ENCODE measurements at regions not wholly inside any gene's neighbourhood (a gene's known extent, or its start where the extent isn't known, plus 50 kb on each side); places are given as distances from the start of the nearest gene placed in this dataset.

DNA sequence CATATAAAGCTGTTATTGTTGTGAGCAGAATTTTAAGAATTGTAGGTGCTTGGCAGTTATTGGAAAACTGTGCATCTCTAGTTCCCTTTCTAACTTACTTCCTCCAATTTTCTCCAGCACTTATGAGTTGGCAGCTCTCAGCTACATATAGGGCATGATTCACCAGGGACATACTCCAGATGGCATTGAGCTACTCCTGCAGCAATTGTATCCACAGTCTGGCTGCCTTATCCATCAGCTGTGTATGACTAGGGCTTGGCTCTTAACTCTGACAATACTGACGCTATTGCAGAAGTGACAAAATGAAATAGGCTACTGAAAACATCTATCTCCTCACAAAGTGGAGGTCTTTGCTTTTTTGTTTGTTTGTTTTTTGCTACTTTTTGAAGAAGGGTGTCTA is 276.7 kb downstream of the POU4F1 start:
- H4K20me1 ChIP-seq (replicated peaks; ENCODE audit: insufficient read depth), result no peaks in the 10 kb centered on the region
- H3K27me3 ChIP-seq (ENCODE audit: insufficient read depth), result no peaks in the 10 kb centered on the region
- DNase-seq (ENCODE audit: low spot score) (no peak), ATAC-seq (no peak)
- H3K27me3 Mint-ChIP-seq (ENCODE audit: insufficient read depth, low read depth, poor library complexity), result no peaks in the 10 kb centered on the region
- no peak overlapping the region for H3K4me3 Mint-ChIP-seq
- H3K4me2 ChIP-seq, result no peak overlapping the region
- no peaks in the 10 kb centered on the region for H3K4me1 ChIP-seq (ENCODE audit: insufficient read depth)
- no peaks in the 10 kb centered on the region for H3F3A ChIP-seq (replicated peaks; ENCODE audit: low read depth)
- TF ChIP-seq STAT1 (IDR thresholded peaks at IDR 0.05; ENCODE audit: unreplicated experiment) (no peak), NANOG (IDR thresholded peaks at IDR 0.05; ENCODE audit: borderline replicate concordance) (no peak), ZNF114 (CRISPR knock-in tag; IDR thresholded peaks at IDR 0.05) (no peak), JUNB (IDR thresholded peaks at IDR 0.05; ENCODE audit: unreplicated experiment) (no peak), EZH2 (IDR thresholded peaks at IDR 0.05; ENCODE audit: low read depth, unreplicated experiment) (no peak), ZNF331 (CRISPR knock-in tag; IDR thresholded peaks at IDR 0.05; ENCODE audit: low read depth) (no peak), CREB1 (CRISPR knock-in tag; IDR thresholded peaks at IDR 0.05; ENCODE audit: low read depth) (no peak)
- TF ChIP-seq, protein P1, sequence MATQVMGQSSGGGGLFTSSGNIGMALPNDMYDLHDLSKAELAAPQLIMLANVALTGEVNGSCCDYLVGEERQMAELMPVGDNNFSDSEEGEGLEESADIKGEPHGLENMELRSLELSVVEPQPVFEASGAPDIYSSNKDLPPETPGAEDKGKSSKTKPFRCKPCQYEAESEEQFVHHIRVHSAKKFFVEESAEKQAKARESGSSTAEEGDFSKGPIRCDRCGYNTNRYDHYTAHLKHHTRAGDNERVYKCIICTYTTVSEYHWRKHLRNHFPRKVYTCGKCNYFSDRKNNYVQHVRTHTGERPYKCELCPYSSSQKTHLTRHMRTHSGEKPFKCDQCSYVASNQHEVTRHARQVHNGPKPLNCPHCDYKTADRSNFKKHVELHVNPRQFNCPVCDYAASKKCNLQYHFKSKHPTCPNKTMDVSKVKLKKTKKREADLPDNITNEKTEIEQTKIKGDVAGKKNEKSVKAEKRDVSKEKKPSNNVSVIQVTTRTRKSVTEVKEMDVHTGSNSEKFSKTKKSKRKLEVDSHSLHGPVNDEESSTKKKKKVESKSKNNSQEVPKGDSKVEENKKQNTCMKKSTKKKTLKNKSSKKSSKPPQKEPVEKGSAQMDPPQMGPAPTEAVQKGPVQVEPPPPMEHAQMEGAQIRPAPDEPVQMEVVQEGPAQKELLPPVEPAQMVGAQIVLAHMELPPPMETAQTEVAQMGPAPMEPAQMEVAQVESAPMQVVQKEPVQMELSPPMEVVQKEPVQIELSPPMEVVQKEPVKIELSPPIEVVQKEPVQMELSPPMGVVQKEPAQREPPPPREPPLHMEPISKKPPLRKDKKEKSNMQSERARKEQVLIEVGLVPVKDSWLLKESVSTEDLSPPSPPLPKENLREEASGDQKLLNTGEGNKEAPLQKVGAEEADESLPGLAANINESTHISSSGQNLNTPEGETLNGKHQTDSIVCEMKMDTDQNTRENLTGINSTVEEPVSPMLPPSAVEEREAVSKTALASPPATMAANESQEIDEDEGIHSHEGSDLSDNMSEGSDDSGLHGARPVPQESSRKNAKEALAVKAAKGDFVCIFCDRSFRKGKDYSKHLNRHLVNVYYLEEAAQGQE (IDR thresholded peaks at IDR 0.05; ENCODE audit: unreplicated experiment), result no peak
- TF ChIP-seq, protein P2, sequence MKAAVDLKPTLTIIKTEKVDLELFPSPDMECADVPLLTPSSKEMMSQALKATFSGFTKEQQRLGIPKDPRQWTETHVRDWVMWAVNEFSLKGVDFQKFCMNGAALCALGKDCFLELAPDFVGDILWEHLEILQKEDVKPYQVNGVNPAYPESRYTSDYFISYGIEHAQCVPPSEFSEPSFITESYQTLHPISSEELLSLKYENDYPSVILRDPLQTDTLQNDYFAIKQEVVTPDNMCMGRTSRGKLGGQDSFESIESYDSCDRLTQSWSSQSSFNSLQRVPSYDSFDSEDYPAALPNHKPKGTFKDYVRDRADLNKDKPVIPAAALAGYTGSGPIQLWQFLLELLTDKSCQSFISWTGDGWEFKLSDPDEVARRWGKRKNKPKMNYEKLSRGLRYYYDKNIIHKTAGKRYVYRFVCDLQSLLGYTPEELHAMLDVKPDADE (IDR thresholded peaks at IDR 0.05), result no peak
- TF ChIP-seq, protein P3, sequence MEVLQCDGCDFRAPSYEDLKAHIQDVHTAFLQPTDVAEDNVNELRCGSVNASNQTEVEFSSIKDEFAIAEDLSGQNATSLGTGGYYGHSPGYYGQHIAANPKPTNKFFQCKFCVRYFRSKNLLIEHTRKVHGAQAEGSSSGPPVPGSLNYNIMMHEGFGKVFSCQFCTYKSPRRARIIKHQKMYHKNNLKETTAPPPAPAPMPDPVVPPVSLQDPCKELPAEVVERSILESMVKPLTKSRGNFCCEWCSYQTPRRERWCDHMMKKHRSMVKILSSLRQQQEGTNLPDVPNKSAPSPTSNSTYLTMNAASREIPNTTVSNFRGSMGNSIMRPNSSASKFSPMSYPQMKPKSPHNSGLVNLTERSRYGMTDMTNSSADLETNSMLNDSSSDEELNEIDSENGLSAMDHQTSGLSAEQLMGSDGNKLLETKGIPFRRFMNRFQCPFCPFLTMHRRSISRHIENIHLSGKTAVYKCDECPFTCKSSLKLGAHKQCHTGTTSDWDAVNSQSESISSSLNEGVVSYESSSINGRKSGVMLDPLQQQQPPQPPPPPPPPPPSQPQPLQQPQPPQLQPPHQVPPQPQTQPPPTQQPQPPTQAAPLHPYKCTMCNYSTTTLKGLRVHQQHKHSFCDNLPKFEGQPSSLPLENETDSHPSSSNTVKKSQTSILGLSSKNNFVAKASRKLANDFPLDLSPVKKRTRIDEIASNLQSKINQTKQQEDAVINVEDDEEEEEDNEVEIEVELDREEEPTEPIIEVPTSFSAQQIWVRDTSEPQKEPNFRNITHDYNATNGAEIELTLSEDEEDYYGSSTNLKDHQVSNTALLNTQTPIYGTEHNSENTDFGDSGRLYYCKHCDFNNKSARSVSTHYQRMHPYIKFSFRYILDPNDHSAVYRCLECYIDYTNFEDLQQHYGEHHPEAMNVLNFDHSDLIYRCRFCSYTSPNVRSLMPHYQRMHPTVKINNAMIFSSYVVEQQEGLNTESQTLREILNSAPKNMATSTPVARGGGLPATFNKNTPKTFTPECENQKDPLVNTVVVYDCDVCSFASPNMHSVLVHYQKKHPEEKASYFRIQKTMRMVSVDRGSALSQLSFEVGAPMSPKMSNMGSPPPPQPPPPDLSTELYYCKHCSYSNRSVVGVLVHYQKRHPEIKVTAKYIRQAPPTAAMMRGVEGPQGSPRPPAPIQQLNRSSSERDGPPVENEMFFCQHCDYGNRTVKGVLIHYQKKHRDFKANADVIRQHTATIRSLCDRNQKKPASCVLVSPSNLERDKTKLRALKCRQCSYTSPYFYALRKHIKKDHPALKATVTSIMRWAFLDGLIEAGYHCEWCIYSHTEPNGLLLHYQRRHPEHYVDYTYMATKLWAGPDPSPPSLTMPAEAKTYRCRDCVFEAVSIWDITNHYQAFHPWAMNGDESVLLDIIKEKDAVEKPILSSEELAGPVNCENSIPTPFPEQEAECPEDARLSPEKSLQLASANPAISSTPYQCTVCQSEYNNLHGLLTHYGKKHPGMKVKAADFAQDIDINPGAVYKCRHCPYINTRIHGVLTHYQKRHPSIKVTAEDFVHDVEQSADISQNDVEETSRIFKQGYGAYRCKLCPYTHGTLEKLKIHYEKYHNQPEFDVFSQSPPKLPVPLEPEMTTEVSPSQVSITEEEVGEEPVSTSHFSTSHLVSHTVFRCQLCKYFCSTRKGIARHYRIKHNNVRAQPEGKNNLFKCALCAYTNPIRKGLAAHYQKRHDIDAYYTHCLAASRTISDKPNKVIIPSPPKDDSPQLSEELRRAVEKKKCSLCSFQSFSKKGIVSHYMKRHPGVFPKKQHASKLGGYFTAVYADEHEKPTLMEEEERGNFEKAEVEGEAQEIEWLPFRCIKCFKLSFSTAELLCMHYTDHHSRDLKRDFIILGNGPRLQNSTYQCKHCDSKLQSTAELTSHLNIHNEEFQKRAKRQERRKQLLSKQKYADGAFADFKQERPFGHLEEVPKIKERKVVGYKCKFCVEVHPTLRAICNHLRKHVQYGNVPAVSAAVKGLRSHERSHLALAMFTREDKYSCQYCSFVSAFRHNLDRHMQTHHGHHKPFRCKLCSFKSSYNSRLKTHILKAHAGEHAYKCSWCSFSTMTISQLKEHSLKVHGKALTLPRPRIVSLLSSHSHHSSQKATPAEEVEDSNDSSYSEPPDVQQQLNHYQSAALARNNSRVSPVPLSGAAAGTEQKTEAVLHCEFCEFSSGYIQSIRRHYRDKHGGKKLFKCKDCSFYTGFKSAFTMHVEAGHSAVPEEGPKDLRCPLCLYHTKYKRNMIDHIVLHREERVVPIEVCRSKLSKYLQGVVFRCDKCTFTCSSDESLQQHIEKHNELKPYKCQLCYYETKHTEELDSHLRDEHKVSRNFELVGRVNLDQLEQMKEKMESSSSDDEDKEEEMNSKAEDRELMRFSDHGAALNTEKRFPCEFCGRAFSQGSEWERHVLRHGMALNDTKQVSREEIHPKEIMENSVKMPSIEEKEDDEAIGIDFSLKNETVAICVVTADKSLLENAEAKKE (CRISPR knock-in tag; IDR thresholded peaks at IDR 0.05), result no peak
- H3K79me2 ChIP-seq (replicated peaks; ENCODE audit: insufficient read depth), result no peaks in the 10 kb centered on the region
- H2AFZ ChIP-seq, result no peak overlapping the region
- H3K27ac Mint-ChIP-seq, result no peak overlapping the region
- no peaks in the 10 kb centered on the region for H3K36me3 Mint-ChIP-seq (ENCODE audit: low read depth)
- no peaks in the 10 kb centered on the region for H3K9me3 Mint-ChIP-seq
- no peak overlapping the region for H3K27ac ChIP-seq (ENCODE audit: low read depth)
- H3K4me1 Mint-ChIP-seq, result no peaks in the 10 kb centered on the region; the same call in 2 of the 3 replicates
- no peaks in the 10 kb centered on the region for H3K9me2 ChIP-seq (ENCODE audit: insufficient read depth)
- H3K36me3 ChIP-seq (ENCODE audit: insufficient read depth), result no peaks in the 10 kb centered on the region
- no peak overlapping the region for H3K4me3 ChIP-seq

All from GM23338 (cell line).